GM18499 (cell line): ENCODE measurements at regions not wholly inside any gene's neighbourhood (a gene's known extent, or its start where the extent isn't known, plus 50 kb on each side); places are given as distances from the start of the nearest gene placed in this dataset.
"Not testable (repeated sequence)": the region's sequence is repeated elsewhere in the genome, so short reads cannot be mapped to it uniquely, and the experiment has no call there.

Experiments used
- ATAC-seq: cut with Tn5 transposase; IDR thresholded peaks from one replicate; pipeline ENCODE4 v1.9.1; 2021; ENCODE audit warnings: moderate number of reproducible peaks; ENCODE audit not compliant: insufficient read depth, unreplicated experiment

GRCh38 chr19:14286594-14286993 lies 80.6 kb upstream of the ADGRL1 start:
- ATAC-seq = not testable (repeated sequence)

GRCh38 chr19:14285726-14286125 lies 79.8 kb upstream of the ADGRL1 start:
- not testable (repeated sequence) for ATAC-seq

GRCh38 chr19:14283813-14284520 lies 78.0 kb upstream of the ADGRL1 start:
- peak; percentile 72 for ATAC-seq

- ATAC-seq = not testable (repeated sequence)
These were observed 73.3 kb upstream of the ADGRL1 start for GRCh38 chr19:14279270-14279669.

- no peak for ATAC-seq
These were observed 71.6 kb upstream of the ADGRL1 start for GRCh38 chr19:14277608-14278007.

- not testable (repeated sequence) for ATAC-seq
These were observed 69.9 kb upstream of the ADGRL1 start for GRCh38 chr19:14275823-14276222.

- ATAC-seq = no peak
These were observed 66.7 kb upstream of the ADGRL1 start for GRCh38 chr19:14272623-14273022.

GRCh38 chr19:14271840-14272239 lies 65.9 kb upstream of the ADGRL1 start:
- ATAC-seq = no peak

GRCh38 chr19:14270557-14270956 lies 64.6 kb upstream of the ADGRL1 start:
- ATAC-seq = not testable (repeated sequence)

GRCh38 chr19:14267224-14267741 lies 61.3 kb upstream of the ADGRL1 start:
- no peak for ATAC-seq

GRCh38 chr19:14266208-14266607 lies 60.2 kb upstream of the ADGRL1 start:
- ATAC-seq = not testable (repeated sequence)

GRCh38 chr19:14265290-14266036 lies 59.5 kb upstream of the ADGRL1 start:
- ATAC-seq = no peak

- ATAC-seq = not testable (repeated sequence)
These were observed 50.1 kb upstream of the ADGRL1 start for GRCh38 chr19:14255902-14256649.
